Ectodermal cell (in vitro differentiated cells): ENCODE measurements at regions not wholly inside any gene's neighbourhood (a gene's known extent, or its start where the extent isn't known, plus 50 kb on each side); places are given as distances from the start of the nearest gene placed in this dataset.

Experiments used
- H3K27ac ChIP-seq: 2 replicates; pipeline ENCODE4 v1.7.0; 2013; ENCODE audit warnings: mild to moderate bottlenecking, low read depth, low read length; ENCODE audit not compliant: insufficient read depth, poor library complexity, severe bottlenecking
- H3K27me3 ChIP-seq: 2 replicates; pipeline ENCODE4 v1.7.0; 2013; ENCODE audit warnings: mild to moderate bottlenecking, low read length; ENCODE audit not compliant: insufficient read depth, control insufficient read depth, poor library complexity, severe bottlenecking
- H3K36me3 ChIP-seq: one replicate; pipeline ENCODE4 v1.7.0; 2013; ENCODE audit warnings: low read length; ENCODE audit not compliant: control insufficient read depth, insufficient read depth
- H3K4me1 ChIP-seq: one replicate; pipeline ENCODE4 v1.7.0; 2013; ENCODE audit warnings: low read length; ENCODE audit not compliant: control insufficient read depth, insufficient read depth
- H3K4me3 ChIP-seq: 2 replicates; pipeline ENCODE4 v1.7.0; 2013; ENCODE audit warnings: low read depth, low read length, control low read depth; ENCODE audit not compliant: insufficient read depth
- H3K9me3 ChIP-seq: 2 replicates; pipeline ENCODE4 v1.7.0; 2013; ENCODE audit warnings: mild to moderate bottlenecking, low read length, moderate library complexity; ENCODE audit not compliant: control insufficient read depth
- WGBS, 2 experiments: methylation state at CpG; one replicate each; pipeline ENCODE4 v1.1.7; 2013; ENCODE audit warnings: missing lambda C conversion rate in 2 of 2; 5-methylcytosine and 5-hydroxymethylcytosine counted together

GRCh38 chr13:84972907-84973306, 826.3 kb downstream of the SLITRK6 start:
- no peaks in the 10 kb centered on the region for H3K36me3 ChIP-seq
- no peak overlapping the region for H3K27ac ChIP-seq
- WGBS, 2 experiments = 91% methylated on average over 3 to 4 of the region's 4 CpGs
- H3K4me1 ChIP-seq = no peaks in the 10 kb centered on the region
- no peak overlapping the region for H3K4me3 ChIP-seq
- H3K27me3 ChIP-seq = no peaks in the 10 kb centered on the region
- H3K9me3 ChIP-seq = no peaks in the 10 kb centered on the region

GRCh38 chr13:84962849-84963248, 836.4 kb downstream of the SLITRK6 start:
- Histone ChIP-seq H3K4me1 (no peaks in the 10 kb centered on the region), H3K36me3 (no peaks in the 10 kb centered on the region), H3K27ac (no peak overlapping the region), H3K9me3 (no peaks in the 10 kb centered on the region), H3K27me3 (no peaks in the 10 kb centered on the region), H3K4me3 (no peak overlapping the region)
- no CpG with 5 or more reads among the region's 1 CpG for WGBS, 2 experiments

- H3K9me3 ChIP-seq = no peaks in the 10 kb centered on the region
- 92 to 94% methylated on average over 12 of the region's 12 CpGs for WGBS, 2 experiments
- H3K4me1 ChIP-seq = no peaks in the 10 kb centered on the region
- no peaks in the 10 kb centered on the region for H3K36me3 ChIP-seq
- no peak overlapping the region for H3K4me3 ChIP-seq
- no peaks in the 10 kb centered on the region for H3K27me3 ChIP-seq
- no peak overlapping the region for H3K27ac ChIP-seq
These were observed 837.0 kb downstream of the SLITRK6 start for GRCh38 chr13:84962141-84962750.

- no peaks in the 10 kb centered on the region for H3K27me3 ChIP-seq
- WGBS, 2 experiments = 95% methylated on average over 10 of the region's 10 CpGs
- no peak overlapping the region for H3K27ac ChIP-seq
- H3K4me1 ChIP-seq = no peaks in the 10 kb centered on the region
- no peaks in the 10 kb centered on the region for H3K9me3 ChIP-seq
- no peak overlapping the region for H3K4me3 ChIP-seq
- H3K36me3 ChIP-seq = no peaks in the 10 kb centered on the region
These were observed 838.2 kb downstream of the SLITRK6 start for GRCh38 chr13:84961023-84961422.

- no peak overlapping the region for H3K4me3 ChIP-seq
- 66 to 76% methylated on average over 2 of the region's 2 CpGs for WGBS, 2 experiments
- no peaks in the 10 kb centered on the region for H3K9me3 ChIP-seq
- no peak overlapping the region for H3K27ac ChIP-seq
- no peaks in the 10 kb centered on the region for H3K27me3 ChIP-seq
- no peaks in the 10 kb centered on the region for H3K4me1 ChIP-seq
- no peaks in the 10 kb centered on the region for H3K36me3 ChIP-seq
These were observed 839.4 kb downstream of the SLITRK6 start for GRCh38 chr13:84959818-84960217.

- Histone ChIP-seq H3K9me3 (no peaks in the 10 kb centered on the region), H3K4me1 (no peaks in the 10 kb centered on the region), H3K27me3 (no peaks in the 10 kb centered on the region), H3K36me3 (no peaks in the 10 kb centered on the region), H3K27ac (no peak overlapping the region), H3K4me3 (no peak overlapping the region)
- 96% methylated on average over 1 of the region's 1 CpG for WGBS, 2 experiments
These were observed 844.6 kb downstream of the SLITRK6 start for GRCh38 chr13:84954636-84955035.

- no peaks in the 10 kb centered on the region for H3K4me1 ChIP-seq
- H3K27ac ChIP-seq = no peak overlapping the region
- no peak overlapping the region for H3K4me3 ChIP-seq
- no peaks in the 10 kb centered on the region for H3K9me3 ChIP-seq
- H3K36me3 ChIP-seq = no peaks in the 10 kb centered on the region
- WGBS, 2 experiments = 83% methylated on average over 1 of the region's 1 CpG; no CpG with 5 or more reads in 1 of the 2 experiments
- no peaks in the 10 kb centered on the region for H3K27me3 ChIP-seq
These were observed 848.1 kb downstream of the SLITRK6 start for GRCh38 chr13:84951128-84951527.

- H3K4me3 ChIP-seq = no peak overlapping the region
- no CpG with 5 or more reads among the region's 2 CpGs for WGBS, 2 experiments
- H3K9me3 ChIP-seq = no peaks in the 10 kb centered on the region
- no peak overlapping the region for H3K27ac ChIP-seq
- H3K36me3 ChIP-seq = no peaks in the 10 kb centered on the region
- no peaks in the 10 kb centered on the region for H3K27me3 ChIP-seq
- no peaks in the 10 kb centered on the region for H3K4me1 ChIP-seq
These were observed 853.0 kb downstream of the SLITRK6 start for GRCh38 chr13:84946192-84946591.

- H3K27ac ChIP-seq = no peak overlapping the region
- no peaks in the 10 kb centered on the region for H3K27me3 ChIP-seq
- no peak overlapping the region for H3K4me3 ChIP-seq
- H3K9me3 ChIP-seq = no peaks in the 10 kb centered on the region
- H3K4me1 ChIP-seq = no peaks in the 10 kb centered on the region
- 96% methylated on average over 4 to 6 of the region's 6 CpGs for WGBS, 2 experiments
- H3K36me3 ChIP-seq = no peaks in the 10 kb centered on the region
These were observed 858.4 kb downstream of the SLITRK6 start for GRCh38 chr13:84940798-84941197.

- Histone ChIP-seq H3K4me3 (no peak overlapping the region), H3K27me3 (no peaks in the 10 kb centered on the region), H3K36me3 (no peaks in the 10 kb centered on the region), H3K27ac (no peak overlapping the region), H3K4me1 (no peaks in the 10 kb centered on the region), H3K9me3 (no peaks in the 10 kb centered on the region)
- 91 to 93% methylated on average over 6 of the region's 6 CpGs for WGBS, 2 experiments
These were observed 859.1 kb downstream of the SLITRK6 start for GRCh38 chr13:84940167-84940566.

GRCh38 chr13:84934911-84935310, 864.3 kb downstream of the SLITRK6 start:
- H3K4me3 ChIP-seq = no peak overlapping the region

More at GRCh38 chr13:84934911-84935310, 864.3 kb downstream of the SLITRK6 start:
- Histone ChIP-seq H3K36me3 (no peaks in the 10 kb centered on the region), H3K9me3 (no peaks in the 10 kb centered on the region), H3K4me1 (no peaks in the 10 kb centered on the region), H3K27me3 (no peaks in the 10 kb centered on the region), H3K27ac (no peak overlapping the region)
- WGBS, 2 experiments = 96 to 98% methylated on average over 4 of the region's 4 CpGs
